ENCODE measurements at regions not wholly inside any gene's neighbourhood (a gene's known extent, or its start where the extent isn't known, plus 50 kb on each side); places are given as distances from the start of the nearest gene placed in this dataset.

GRCh38 chr12:17829813-17830212 is 260.2 kb downstream of the RERGL start:
- no peak for TF ChIP-seq PAX5 (IDR thresholded peaks at IDR 0.05; ENCODE audit: insufficient read depth, low read length, severe bottlenecking)
- no peak for TF ChIP-seq TAF1 (IDR thresholded peaks at IDR 0.05; ENCODE audit: low read depth, low read length)
- no peak for TF ChIP-seq SPI1 (IDR thresholded peaks at IDR 0.05; ENCODE audit: low read depth, low read length)
- no peak for TF ChIP-seq POU2F2 (IDR thresholded peaks at IDR 0.05; ENCODE audit: low read depth, low read length)
- no peak for TF ChIP-seq POLR2AphosphoS5 (IDR thresholded peaks at IDR 0.05; ENCODE audit: low read depth, low read length)
- no peak for TF ChIP-seq POLR2A (IDR thresholded peaks at IDR 0.05; ENCODE audit: low read depth, low read length)
- FAIRE-seq (no peak), DNase-seq (ENCODE audit: insufficient read length, low spot score) (no peak)

DNA sequence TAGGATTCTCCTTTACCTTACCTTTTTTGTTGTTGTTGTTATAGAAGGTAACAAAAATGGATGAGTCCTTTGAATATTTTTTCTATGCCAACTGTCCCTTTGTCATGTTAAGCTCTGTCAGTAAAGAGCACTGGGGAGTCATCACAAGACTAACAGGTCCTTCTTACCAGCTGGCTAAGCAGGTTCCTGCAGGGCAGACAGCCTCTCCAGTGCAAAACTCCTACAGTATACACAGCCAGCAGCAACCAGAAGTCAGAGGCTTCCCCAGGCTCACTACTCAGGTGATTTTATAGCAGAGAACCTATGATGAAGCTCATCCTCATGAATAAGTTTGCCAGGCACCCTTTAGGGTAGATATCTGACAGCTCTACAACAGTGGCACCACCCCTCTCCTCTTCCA is 271.1 kb downstream of the RERGL start:
- no peak for FAIRE-seq
- no peak for DNase-seq (ENCODE audit: insufficient read length, low spot score)
- TF ChIP-seq POLR2AphosphoS5 (IDR thresholded peaks at IDR 0.05; ENCODE audit: low read depth, low read length): no peak
- TF ChIP-seq TAF1 (IDR thresholded peaks at IDR 0.05; ENCODE audit: low read depth, low read length): no peak
- TF ChIP-seq PAX5 (IDR thresholded peaks at IDR 0.05; ENCODE audit: insufficient read depth, low read length, severe bottlenecking): no peak
- TF ChIP-seq SPI1 (IDR thresholded peaks at IDR 0.05; ENCODE audit: low read depth, low read length): no peak
- TF ChIP-seq POLR2A (IDR thresholded peaks at IDR 0.05; ENCODE audit: low read depth, low read length): no peak
- no peak for TF ChIP-seq POU2F2 (IDR thresholded peaks at IDR 0.05; ENCODE audit: low read depth, low read length)

DNA sequence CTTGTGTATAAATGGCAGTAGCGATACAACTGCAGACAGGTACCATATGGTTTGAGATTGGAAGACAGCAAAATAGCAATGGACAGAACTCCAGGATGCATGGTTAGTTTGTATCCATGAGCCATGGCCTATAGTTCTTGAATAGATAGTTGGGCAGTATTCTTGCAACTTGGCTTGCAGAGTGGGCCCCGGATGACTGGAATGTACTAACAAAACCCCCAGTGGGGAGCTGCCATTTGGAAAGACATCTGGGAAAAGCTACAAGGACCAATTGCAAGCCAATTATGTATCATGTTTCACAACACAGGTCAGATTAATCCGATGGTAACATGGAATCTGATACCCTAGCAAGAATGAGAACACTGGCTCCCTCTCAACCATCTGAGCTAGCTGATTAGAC is 279.6 kb downstream of the RERGL start:
- TF ChIP-seq PAX5 (IDR thresholded peaks at IDR 0.05; ENCODE audit: insufficient read depth, low read length, severe bottlenecking) (no peak), TAF1 (IDR thresholded peaks at IDR 0.05; ENCODE audit: low read depth, low read length) (no peak), POLR2A (IDR thresholded peaks at IDR 0.05; ENCODE audit: low read depth, low read length) (no peak), SPI1 (IDR thresholded peaks at IDR 0.05; ENCODE audit: low read depth, low read length) (no peak), POU2F2 (IDR thresholded peaks at IDR 0.05; ENCODE audit: low read depth, low read length) (no peak), POLR2AphosphoS5 (IDR thresholded peaks at IDR 0.05; ENCODE audit: low read depth, low read length) (no peak)
- DNase-seq (ENCODE audit: insufficient read length, low spot score) (no peak), FAIRE-seq (no peak)

DNA sequence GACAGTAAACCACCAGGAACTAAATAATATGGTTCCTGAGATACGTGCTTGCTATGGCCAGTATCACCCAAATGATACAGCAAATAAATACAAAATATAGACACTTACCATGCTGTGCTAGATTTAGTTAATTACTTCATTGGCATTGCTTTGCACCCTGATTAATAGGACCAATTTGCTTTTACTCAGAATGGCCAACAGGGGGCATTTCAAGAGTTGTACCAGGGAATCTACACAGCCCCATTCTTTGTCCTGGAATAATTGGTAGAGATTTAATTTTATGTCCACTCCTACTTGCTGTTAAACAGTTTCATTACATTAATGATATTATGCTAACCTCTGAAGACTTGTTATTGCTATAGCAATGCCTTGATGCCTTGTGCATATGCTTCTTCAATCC is 280.8 kb downstream of the RERGL start:
- no peak for TF ChIP-seq POLR2A (IDR thresholded peaks at IDR 0.05; ENCODE audit: low read depth, low read length)
- no peak for TF ChIP-seq SPI1 (IDR thresholded peaks at IDR 0.05; ENCODE audit: low read depth, low read length)
- no peak for TF ChIP-seq POU2F2 (IDR thresholded peaks at IDR 0.05; ENCODE audit: low read depth, low read length)
- TF ChIP-seq TAF1 (IDR thresholded peaks at IDR 0.05; ENCODE audit: low read depth, low read length): no peak
- no peak for TF ChIP-seq PAX5 (IDR thresholded peaks at IDR 0.05; ENCODE audit: insufficient read depth, low read length, severe bottlenecking)
- TF ChIP-seq POLR2AphosphoS5 (IDR thresholded peaks at IDR 0.05; ENCODE audit: low read depth, low read length): no peak
- no peak for FAIRE-seq
- DNase-seq (ENCODE audit: insufficient read length, low spot score): no peak

DNA sequence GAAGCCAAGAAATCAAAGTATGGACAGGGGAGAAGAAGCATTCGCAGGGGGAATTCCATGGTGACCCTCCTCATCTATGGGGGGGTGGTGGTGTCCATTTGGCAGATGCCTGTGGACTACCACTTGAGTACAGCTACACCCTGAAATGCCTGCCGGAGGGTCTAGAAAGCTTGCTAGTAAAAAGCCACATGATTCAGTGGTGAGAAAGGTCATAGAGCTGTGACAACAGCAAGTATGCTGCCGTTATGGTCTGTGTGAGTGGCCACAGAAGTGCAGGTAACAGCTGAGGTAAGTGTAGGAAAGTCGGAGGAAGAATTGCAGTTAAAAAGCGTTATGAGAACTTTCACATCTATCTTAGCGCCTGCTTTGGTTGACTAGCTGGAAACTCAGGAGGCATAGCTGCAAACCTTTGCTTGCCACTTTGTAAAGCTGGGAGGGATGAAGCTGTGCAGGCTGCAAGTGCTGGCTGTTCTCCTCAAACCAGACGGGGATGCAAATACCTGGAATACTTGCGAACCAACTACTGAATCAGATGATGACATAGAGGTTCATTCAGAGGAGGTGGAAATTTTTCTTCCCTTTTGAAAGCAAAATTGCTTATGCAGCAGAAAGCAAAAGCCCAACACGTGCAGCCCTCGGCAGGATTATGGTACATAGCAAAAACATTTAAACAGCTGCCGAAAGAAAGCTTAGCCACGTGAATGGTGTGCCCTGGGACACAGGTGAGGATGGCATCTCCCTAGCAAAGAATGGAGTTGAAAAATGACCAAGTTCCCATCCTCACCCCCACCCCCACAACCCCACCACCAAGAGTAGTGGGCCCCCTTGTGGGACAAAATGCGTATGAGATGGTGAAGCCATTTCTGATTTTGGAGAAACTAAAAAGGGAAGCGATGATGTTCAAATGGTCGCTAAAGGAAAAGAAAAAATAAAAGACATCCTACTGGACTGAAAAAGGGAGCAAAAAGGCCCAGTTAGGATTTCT is 287.0 kb downstream of the RERGL start:
- TF ChIP-seq POLR2AphosphoS5 (IDR thresholded peaks at IDR 0.05; ENCODE audit: low read depth, low read length): no peak
- no peak for TF ChIP-seq POLR2A (IDR thresholded peaks at IDR 0.05; ENCODE audit: low read depth, low read length)
- TF ChIP-seq POU2F2 (IDR thresholded peaks at IDR 0.05; ENCODE audit: low read depth, low read length): no peak
- TF ChIP-seq PAX5 (IDR thresholded peaks at IDR 0.05; ENCODE audit: insufficient read depth, low read length, severe bottlenecking): no peak
- TF ChIP-seq TAF1 (IDR thresholded peaks at IDR 0.05; ENCODE audit: low read depth, low read length): no peak
- TF ChIP-seq SPI1 (IDR thresholded peaks at IDR 0.05; ENCODE audit: low read depth, low read length): no peak
- DNase-seq (ENCODE audit: insufficient read length, low spot score) (no peak), FAIRE-seq (no peak)

GRCh38 chr12:17793854-17794253 is 296.1 kb downstream of the RERGL start:
- no peak for TF ChIP-seq TAF1 (IDR thresholded peaks at IDR 0.05; ENCODE audit: low read depth, low read length)
- no peak for TF ChIP-seq POLR2AphosphoS5 (IDR thresholded peaks at IDR 0.05; ENCODE audit: low read depth, low read length)
- no peak for TF ChIP-seq POLR2A (IDR thresholded peaks at IDR 0.05; ENCODE audit: low read depth, low read length)
- TF ChIP-seq SPI1 (IDR thresholded peaks at IDR 0.05; ENCODE audit: low read depth, low read length): no peak
- TF ChIP-seq POU2F2 (IDR thresholded peaks at IDR 0.05; ENCODE audit: low read depth, low read length): no peak
- no peak for TF ChIP-seq PAX5 (IDR thresholded peaks at IDR 0.05; ENCODE audit: insufficient read depth, low read length, severe bottlenecking)
- FAIRE-seq (no peak), DNase-seq (ENCODE audit: insufficient read length, low spot score) (no peak)

DNA sequence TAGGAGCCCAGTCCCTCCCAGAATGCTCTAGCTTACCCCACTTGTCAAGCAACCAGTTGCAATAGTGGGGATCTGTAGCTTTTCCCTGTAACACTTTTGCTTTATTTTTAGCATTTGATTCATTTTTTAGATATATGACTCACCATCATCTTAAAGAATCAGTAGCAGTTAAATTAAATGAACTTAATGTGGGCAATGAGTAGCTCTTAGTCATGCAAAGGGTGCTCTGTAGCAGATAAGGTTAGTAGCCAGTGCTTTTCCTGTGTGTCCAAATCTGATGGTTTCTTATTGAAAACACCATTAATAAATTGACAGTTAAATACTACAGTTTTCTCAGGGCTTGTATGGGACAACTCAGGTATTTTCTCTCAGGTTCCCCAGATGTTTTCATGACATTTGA is 311.8 kb downstream of the RERGL start:
- TF ChIP-seq SPI1 (IDR thresholded peaks at IDR 0.05; ENCODE audit: low read depth, low read length): no peak
- TF ChIP-seq POU2F2 (IDR thresholded peaks at IDR 0.05; ENCODE audit: low read depth, low read length): no peak
- no peak for TF ChIP-seq TAF1 (IDR thresholded peaks at IDR 0.05; ENCODE audit: low read depth, low read length)
- no peak for TF ChIP-seq POLR2A (IDR thresholded peaks at IDR 0.05; ENCODE audit: low read depth, low read length)
- TF ChIP-seq POLR2AphosphoS5 (IDR thresholded peaks at IDR 0.05; ENCODE audit: low read depth, low read length): no peak
- no peak for TF ChIP-seq PAX5 (IDR thresholded peaks at IDR 0.05; ENCODE audit: insufficient read depth, low read length, severe bottlenecking)
- FAIRE-seq: no peak
- no peak for DNase-seq (ENCODE audit: insufficient read length, low spot score)

DNA sequence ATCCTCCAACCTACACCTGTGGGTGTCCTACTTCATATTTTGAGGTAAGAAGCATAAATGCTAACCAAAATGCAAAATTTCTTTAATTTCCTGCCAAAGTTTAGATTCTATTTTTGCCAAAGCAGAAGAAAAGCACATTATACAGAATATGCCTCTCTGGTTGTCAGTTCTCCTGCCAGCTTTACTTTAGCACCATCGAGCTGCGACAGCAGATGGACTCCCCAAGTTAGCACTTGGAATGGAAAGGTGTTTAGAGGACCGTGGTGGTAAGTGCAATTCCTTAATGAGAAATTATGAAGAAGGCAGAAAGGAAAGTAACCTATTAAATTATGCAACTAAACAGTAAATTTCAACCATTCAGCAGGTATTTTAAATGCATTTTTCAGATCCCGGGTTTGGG is 326.6 kb downstream of the RERGL start:
- DNase-seq (ENCODE audit: insufficient read length, low spot score): no peak
- no peak for TF ChIP-seq POLR2AphosphoS5 (IDR thresholded peaks at IDR 0.05; ENCODE audit: low read depth, low read length)
- no peak for TF ChIP-seq PAX5 (IDR thresholded peaks at IDR 0.05; ENCODE audit: insufficient read depth, low read length, severe bottlenecking)
- no peak for TF ChIP-seq TAF1 (IDR thresholded peaks at IDR 0.05; ENCODE audit: low read depth, low read length)
- TF ChIP-seq POU2F2 (IDR thresholded peaks at IDR 0.05; ENCODE audit: low read depth, low read length): no peak
- TF ChIP-seq SPI1 (IDR thresholded peaks at IDR 0.05; ENCODE audit: low read depth, low read length): no peak
- no peak for TF ChIP-seq POLR2A (IDR thresholded peaks at IDR 0.05; ENCODE audit: low read depth, low read length)
- FAIRE-seq: no peak

DNA sequence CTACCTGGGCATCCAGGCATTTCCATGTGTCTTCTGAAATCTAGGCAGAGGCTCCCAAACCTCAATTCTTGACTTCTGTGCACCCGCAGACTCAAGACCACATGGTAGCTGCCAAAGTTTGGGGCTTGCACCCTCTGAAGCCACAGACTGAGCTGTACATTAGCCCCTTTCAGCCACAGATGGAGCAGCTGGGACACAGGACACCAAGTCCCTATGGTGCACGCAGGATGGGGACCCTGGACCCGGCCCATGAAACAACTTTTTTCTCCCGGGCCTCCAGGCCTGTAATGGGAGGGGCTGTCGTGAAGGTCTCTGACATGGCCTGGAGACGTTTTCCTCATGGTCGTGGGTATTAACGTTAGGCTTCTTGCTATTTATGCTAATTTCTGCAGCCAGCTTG is 330.0 kb downstream of the RERGL start:
- DNase-seq (ENCODE audit: insufficient read length, low spot score) (no peak), FAIRE-seq (no peak)
- TF ChIP-seq PAX5 (IDR thresholded peaks at IDR 0.05; ENCODE audit: insufficient read depth, low read length, severe bottlenecking): no peak
- TF ChIP-seq POLR2A (IDR thresholded peaks at IDR 0.05; ENCODE audit: low read depth, low read length): no peak
- no peak for TF ChIP-seq POLR2AphosphoS5 (IDR thresholded peaks at IDR 0.05; ENCODE audit: low read depth, low read length)
- TF ChIP-seq TAF1 (IDR thresholded peaks at IDR 0.05; ENCODE audit: low read depth, low read length): no peak
- no peak for TF ChIP-seq SPI1 (IDR thresholded peaks at IDR 0.05; ENCODE audit: low read depth, low read length)
- TF ChIP-seq POU2F2 (IDR thresholded peaks at IDR 0.05; ENCODE audit: low read depth, low read length): no peak

Measured in GM12891 (cell line).